ENCODE measurements at regions not wholly inside any gene's neighbourhood (a gene's known extent, or its start where the extent isn't known, plus 50 kb on each side); places are given as distances from the start of the nearest gene placed in this dataset.
A peak's percentile ranks its signal among the peaks of the same experiment; 100 is the strongest.

DNA sequence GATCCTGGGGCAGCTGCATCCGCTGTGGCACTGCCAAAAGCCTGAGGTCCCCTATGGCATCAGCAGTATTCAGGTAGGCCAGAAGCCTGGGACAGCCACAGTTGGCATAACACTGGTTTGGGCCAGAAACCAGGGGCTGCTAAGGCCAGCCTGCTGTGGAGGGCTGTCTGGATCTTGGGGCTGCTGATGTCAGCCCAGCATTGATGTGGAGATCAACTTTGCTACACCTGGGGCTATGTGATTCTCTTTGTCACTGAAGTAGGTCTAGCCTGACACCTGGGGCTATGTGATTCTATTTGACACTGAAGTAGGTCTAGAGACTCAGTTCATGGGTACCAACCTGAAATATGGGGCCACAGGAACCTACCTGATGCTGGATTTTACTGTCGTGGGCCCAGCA lies 411.5 kb downstream of the RASEF start:
- no peaks in the 10 kb centered on the region for H3K9me3 ChIP-seq (ENCODE audit: control insufficient read depth, low read depth, low read length)
- no peak overlapping the region for H4K8ac ChIP-seq (replicated peaks; ENCODE audit: insufficient read length, low read depth, low read length)
- H3K79me1 ChIP-seq (ENCODE audit: insufficient read depth, low read depth, low read length, poor library complexity, severe bottlenecking): no peaks in the 10 kb centered on the region
- H2AK5ac ChIP-seq (ENCODE audit: insufficient read length, low read length): no peak overlapping the region
- H3K14ac ChIP-seq (ENCODE audit: insufficient read depth, low read length): no peak overlapping the region
- H2BK120ac ChIP-seq (ENCODE audit: low read depth, low read length, poor library complexity, severe bottlenecking): no peak overlapping the region
- H3K23ac ChIP-seq (ENCODE audit: insufficient read length, low read depth, low read length): no peak overlapping the region
- no peak overlapping the region for H3K56ac ChIP-seq (ENCODE audit: insufficient read length, low read depth, low read length)
- H3K4ac ChIP-seq (ENCODE audit: low read depth, low read length): no peak overlapping the region
- no peaks in the 10 kb centered on the region; the same call in 1 of the 2 replicates for H3K4me1 ChIP-seq (ENCODE audit: insufficient read depth, low read length)
- H4K91ac ChIP-seq (ENCODE audit: insufficient read length, low read depth, low read length): no peak overlapping the region
- H3K79me2 ChIP-seq (ENCODE audit: insufficient read depth, low read length): no peaks in the 10 kb centered on the region
- no CpG with 5 or more reads among the region's 2 CpGs for WGBS (ENCODE audit: extremely low coverage, insufficient read length, low lambda C conversion rate)
- Mint-ChIP-seq H3K36me3 (ENCODE audit: insufficient read depth in 1 of 3, low read depth in 3 of 3) (peaks cover 1 to 11% (median 3%) of the 10 kb centered on the region in 3 experiments; a peak in 4 of 7 replicates), H3K27ac (no peak overlapping the region), H3K4me3 (no peak overlapping the region), H3K9me3 (peaks cover 6 to 8% of the 10 kb centered on the region in 2 experiments), H3K4me1 (peaks cover 5 to 7% of the 10 kb centered on the region in 2 experiments; a peak in 3 of 4 replicates), H3K27me3 (ENCODE audit: low read depth) (no peaks in the 10 kb centered on the region)
- H3K4me2 ChIP-seq (ENCODE audit: insufficient read depth, insufficient read length, low read length): no peak overlapping the region
- H3T11ph ChIP-seq (ENCODE audit: low read length): no peak overlapping the region
- H4K20me1 ChIP-seq (ENCODE audit: control insufficient read depth, insufficient read depth, insufficient read length): no peaks in the 10 kb centered on the region
- H2BK20ac ChIP-seq (ENCODE audit: low read depth, low read length, poor library complexity, severe bottlenecking): no peak overlapping the region
- no peak overlapping the region for H2AFZ ChIP-seq (ENCODE audit: low read length)
- H2BK5ac ChIP-seq (ENCODE audit: insufficient read length, low read length): no peak overlapping the region
- no peak overlapping the region for H2BK15ac ChIP-seq (ENCODE audit: low read depth, low read length)
- no peak overlapping the region for H4K5ac ChIP-seq (ENCODE audit: insufficient read length, low read depth, low read length)
- TF ChIP-seq, protein P1, sequence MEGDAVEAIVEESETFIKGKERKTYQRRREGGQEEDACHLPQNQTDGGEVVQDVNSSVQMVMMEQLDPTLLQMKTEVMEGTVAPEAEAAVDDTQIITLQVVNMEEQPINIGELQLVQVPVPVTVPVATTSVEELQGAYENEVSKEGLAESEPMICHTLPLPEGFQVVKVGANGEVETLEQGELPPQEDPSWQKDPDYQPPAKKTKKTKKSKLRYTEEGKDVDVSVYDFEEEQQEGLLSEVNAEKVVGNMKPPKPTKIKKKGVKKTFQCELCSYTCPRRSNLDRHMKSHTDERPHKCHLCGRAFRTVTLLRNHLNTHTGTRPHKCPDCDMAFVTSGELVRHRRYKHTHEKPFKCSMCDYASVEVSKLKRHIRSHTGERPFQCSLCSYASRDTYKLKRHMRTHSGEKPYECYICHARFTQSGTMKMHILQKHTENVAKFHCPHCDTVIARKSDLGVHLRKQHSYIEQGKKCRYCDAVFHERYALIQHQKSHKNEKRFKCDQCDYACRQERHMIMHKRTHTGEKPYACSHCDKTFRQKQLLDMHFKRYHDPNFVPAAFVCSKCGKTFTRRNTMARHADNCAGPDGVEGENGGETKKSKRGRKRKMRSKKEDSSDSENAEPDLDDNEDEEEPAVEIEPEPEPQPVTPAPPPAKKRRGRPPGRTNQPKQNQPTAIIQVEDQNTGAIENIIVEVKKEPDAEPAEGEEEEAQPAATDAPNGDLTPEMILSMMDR (conservative IDR thresholded peaks at IDR 0.05): no peak
- H3K27me3 ChIP-seq (ENCODE audit: insufficient read depth, low read length): no peaks in the 10 kb centered on the region
- no peaks in the 10 kb centered on the region for H3K23me2 ChIP-seq (ENCODE audit: insufficient read length, low read depth, low read length, poor library complexity, severe bottlenecking)
- no peak overlapping the region for H3K27ac ChIP-seq (ENCODE audit: insufficient read length, low read depth, low read length)
- no peak overlapping the region for H2BK12ac ChIP-seq (ENCODE audit: insufficient read length, low read depth, low read length)
- DNase-seq: peak; percentile 37
- no peak overlapping the region for H3K18ac ChIP-seq (ENCODE audit: insufficient read length, low read depth, low read length)
- no peak overlapping the region for H3K9ac ChIP-seq (ENCODE audit: extremely low read depth, insufficient read length, low read length)
